ENCODE measurements at regions not wholly inside any gene's neighbourhood (a gene's known extent, or its start where the extent isn't known, plus 50 kb on each side); places are given as distances from the start of the nearest gene placed in this dataset.

DNA sequence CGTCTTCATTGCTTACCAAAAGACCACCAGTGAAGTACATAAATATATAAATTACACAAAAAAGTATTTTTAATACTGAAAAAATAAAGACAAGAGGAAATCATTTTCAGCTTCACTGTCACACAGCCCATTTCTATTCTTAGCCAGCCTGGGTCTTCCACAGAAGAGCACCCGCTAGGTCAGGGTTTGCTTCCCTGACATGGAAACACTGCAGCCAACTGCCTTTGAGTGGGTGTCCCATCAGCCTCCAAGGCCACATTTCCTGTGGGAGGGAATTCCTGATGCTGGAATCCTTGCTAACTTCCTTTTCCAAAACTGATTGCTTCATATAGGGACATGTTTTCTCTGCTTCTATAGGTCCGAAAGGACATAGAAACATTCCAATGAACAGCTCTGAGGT, 137.8 kb upstream of the CAV2 start:
- TF ChIP-seq, protein P1, sequence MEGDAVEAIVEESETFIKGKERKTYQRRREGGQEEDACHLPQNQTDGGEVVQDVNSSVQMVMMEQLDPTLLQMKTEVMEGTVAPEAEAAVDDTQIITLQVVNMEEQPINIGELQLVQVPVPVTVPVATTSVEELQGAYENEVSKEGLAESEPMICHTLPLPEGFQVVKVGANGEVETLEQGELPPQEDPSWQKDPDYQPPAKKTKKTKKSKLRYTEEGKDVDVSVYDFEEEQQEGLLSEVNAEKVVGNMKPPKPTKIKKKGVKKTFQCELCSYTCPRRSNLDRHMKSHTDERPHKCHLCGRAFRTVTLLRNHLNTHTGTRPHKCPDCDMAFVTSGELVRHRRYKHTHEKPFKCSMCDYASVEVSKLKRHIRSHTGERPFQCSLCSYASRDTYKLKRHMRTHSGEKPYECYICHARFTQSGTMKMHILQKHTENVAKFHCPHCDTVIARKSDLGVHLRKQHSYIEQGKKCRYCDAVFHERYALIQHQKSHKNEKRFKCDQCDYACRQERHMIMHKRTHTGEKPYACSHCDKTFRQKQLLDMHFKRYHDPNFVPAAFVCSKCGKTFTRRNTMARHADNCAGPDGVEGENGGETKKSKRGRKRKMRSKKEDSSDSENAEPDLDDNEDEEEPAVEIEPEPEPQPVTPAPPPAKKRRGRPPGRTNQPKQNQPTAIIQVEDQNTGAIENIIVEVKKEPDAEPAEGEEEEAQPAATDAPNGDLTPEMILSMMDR (conservative IDR thresholded peaks at IDR 0.05; ENCODE audit: low read depth, low read length): no peak
- no peak for TF ChIP-seq EZH2 (IDR thresholded peaks at IDR 0.05; ENCODE audit: borderline replicate concordance, low read depth, low read length, poor library complexity, severe bottlenecking)

Measured in A673 (cell line).